CD14-positive monocyte (primary cell): ENCODE measurements at regions not wholly inside any gene's neighbourhood (a gene's known extent, or its start where the extent isn't known, plus 50 kb on each side); places are given as distances from the start of the nearest gene placed in this dataset.
"Not testable (repeated sequence)": the region's sequence is repeated elsewhere in the genome, so short reads cannot be mapped to it uniquely, and the experiment has no call there.

Experiments used
- DNase-seq, 3 donors: peaks; one replicate each; pipeline ENCODE4 v3.0.0-alpha.2; 2011 to 2022
- H2AFZ ChIP-seq: 2 replicates; pipeline ENCODE4 v1.6.0; 2012; ENCODE audit warnings: mild to moderate bottlenecking, low read depth, low read length, inconsistent platforms; ENCODE audit not compliant: insufficient read depth, poor library complexity, severe bottlenecking
- H3K27ac ChIP-seq, 2 donors: 1 replicate in 1 of 2; 2 replicates in 1 of 2; pipeline ENCODE4 v1.5.1; 2012 to 2013; ENCODE audit warnings: low read length in 2 of 2, control low read depth in 1 of 2, inconsistent platforms in 1 of 2, low read depth in 1 of 2, mild to moderate bottlenecking in 1 of 2
- H3K27me3 ChIP-seq, 2 donors: one replicate each; pipeline versions ENCODE4 v1.6.0 to v1.6.1; 2011 to 2013; ENCODE audit warnings: low read length in 2 of 2; ENCODE audit not compliant: control insufficient read depth in 2 of 2, insufficient read depth in 2 of 2
- H3K36me3 ChIP-seq, 2 donors: replicated peaks in 1 of 2; 1 replicate in 1 of 2; 2 replicates in 1 of 2; pipeline versions ENCODE4 v1.5.1 to v1.6.1; 2012 to 2013; ENCODE audit warnings: low read length in 2 of 2, control low read depth in 1 of 2, inconsistent platforms in 1 of 2, mild to moderate bottlenecking in 1 of 2; ENCODE audit not compliant: insufficient read depth in 2 of 2, control insufficient read depth in 1 of 2
- H3K4me1 ChIP-seq, 2 donors: 1 replicate in 1 of 2; 2 replicates in 1 of 2; pipeline versions ENCODE4 v1.5.1 to v1.6.1; 2012 to 2013; ENCODE audit warnings: low read length in 2 of 2, control low read depth in 1 of 2, inconsistent platforms in 1 of 2, mild to moderate bottlenecking in 1 of 2, moderate library complexity in 1 of 2; ENCODE audit not compliant: insufficient read depth in 2 of 2, control insufficient read depth in 1 of 2
- H3K4me2 ChIP-seq: replicated peaks from 2 replicates; pipeline ENCODE3; 2012; ENCODE audit warnings: low read length, moderate library complexity, mild to moderate bottlenecking; ENCODE audit not compliant: poor library complexity, severe bottlenecking; ENCODE audit errors: extremely low read depth
- H3K4me3 ChIP-seq, 3 experiments: fragments of 200-600 bp in 1 of 3; sonication (generic) in 1 of 3; replicated peaks in 1 of 3; 1 replicate in 2 of 3; 2 replicates in 1 of 3; pipeline ENCODE4 v1.5.1; 2011 to 2013; ENCODE audit warnings: low read length in 3 of 3, mild to moderate bottlenecking in 3 of 3, control low read depth in 2 of 3, low read depth in 2 of 3, inconsistent platforms in 1 of 3, moderate library complexity in 1 of 3
- H3K79me2 ChIP-seq: 2 replicates; pipeline ENCODE4 v1.6.0; 2012; ENCODE audit warnings: mild to moderate bottlenecking, control low read depth, inconsistent platforms, low read length, moderate library complexity; ENCODE audit not compliant: insufficient read depth
- H3K9ac ChIP-seq: 2 replicates; pipeline ENCODE4 v1.6.0; 2017; ENCODE audit warnings: low read length, mild to moderate bottlenecking; ENCODE audit not compliant: insufficient read depth, poor library complexity, severe bottlenecking
- H3K9me3 ChIP-seq, 2 donors: replicated peaks in 1 of 2; 1 replicate in 1 of 2; 2 replicates in 1 of 2; pipeline versions ENCODE4 v1.5.1 to v1.6.1; 2012 to 2013; ENCODE audit warnings: low read length in 2 of 2, control low read depth in 1 of 2; ENCODE audit not compliant: control insufficient read depth in 1 of 2, insufficient read depth in 1 of 2
- H4K20me1 ChIP-seq: 2 replicates; pipeline ENCODE4 v1.6.0; 2012; ENCODE audit warnings: mild to moderate bottlenecking, low read length, control low read depth, moderate library complexity; ENCODE audit not compliant: insufficient read depth
- H3K27ac Mint-ChIP-seq, 7 donors: one replicate each; pipeline ENCODE4 v1.8.0; 2020; ENCODE audit warnings: mild to moderate bottlenecking in 7 of 7, mixed read lengths in 7 of 7, moderate library complexity in 6 of 7, inconsistent platforms in 2 of 7
- H3K27me3 Mint-ChIP-seq, 3 donors: one replicate each; pipeline ENCODE4 v1.8.0; 2021 to 2022; ENCODE audit warnings: low read depth in 3 of 3, mild to moderate bottlenecking in 3 of 3, mixed read lengths in 3 of 3, moderate library complexity in 3 of 3, inconsistent platforms in 1 of 3
- H3K36me3 Mint-ChIP-seq, 2 donors: one replicate each; pipeline ENCODE4 v1.8.0; 2020; ENCODE audit warnings: mixed read lengths in 2 of 2, inconsistent platforms in 1 of 2, mild to moderate bottlenecking in 1 of 2
- H3K4me1 Mint-ChIP-seq: one replicate; pipeline ENCODE4 v1.8.0; 2020; ENCODE audit warnings: mild to moderate bottlenecking, mixed read lengths
- H3K4me3 Mint-ChIP-seq, 2 donors: one replicate each; pipeline ENCODE4 v1.8.0; 2020; ENCODE audit warnings: mild to moderate bottlenecking in 2 of 2, mixed read lengths in 2 of 2, moderate library complexity in 1 of 2
- H3K9me3 Mint-ChIP-seq, 7 donors: one replicate each; pipeline ENCODE4 v1.8.0; 2020 to 2022; ENCODE audit warnings: mixed read lengths in 7 of 7, mild to moderate bottlenecking in 6 of 7, moderate library complexity in 6 of 7, inconsistent platforms in 2 of 7
- WGBS: methylation state at CpG from one replicate; pipeline ENCODE4 v1.1.5; 2013; ENCODE audit warnings: missing lambda C conversion rate; ENCODE audit not compliant: insufficient coverage; 5-methylcytosine and 5-hydroxymethylcytosine counted together
- intact Hi-C, 2 donors: fragments of 100-400 bp; cut with micrococcal nuclease; formaldehyde crosslinking; loops; one replicate each; pipeline versions ENCODE4 v1.15.0 to v1.15.1; 2023
- TF ChIP-seq, protein P1 (sequence below): fragments of 200-600 bp; IDR thresholded peaks from one replicate; pipeline ENCODE4 v1.8.0; 2022; ENCODE audit warnings: antibody characterized with exemption, mild to moderate bottlenecking

DNA sequence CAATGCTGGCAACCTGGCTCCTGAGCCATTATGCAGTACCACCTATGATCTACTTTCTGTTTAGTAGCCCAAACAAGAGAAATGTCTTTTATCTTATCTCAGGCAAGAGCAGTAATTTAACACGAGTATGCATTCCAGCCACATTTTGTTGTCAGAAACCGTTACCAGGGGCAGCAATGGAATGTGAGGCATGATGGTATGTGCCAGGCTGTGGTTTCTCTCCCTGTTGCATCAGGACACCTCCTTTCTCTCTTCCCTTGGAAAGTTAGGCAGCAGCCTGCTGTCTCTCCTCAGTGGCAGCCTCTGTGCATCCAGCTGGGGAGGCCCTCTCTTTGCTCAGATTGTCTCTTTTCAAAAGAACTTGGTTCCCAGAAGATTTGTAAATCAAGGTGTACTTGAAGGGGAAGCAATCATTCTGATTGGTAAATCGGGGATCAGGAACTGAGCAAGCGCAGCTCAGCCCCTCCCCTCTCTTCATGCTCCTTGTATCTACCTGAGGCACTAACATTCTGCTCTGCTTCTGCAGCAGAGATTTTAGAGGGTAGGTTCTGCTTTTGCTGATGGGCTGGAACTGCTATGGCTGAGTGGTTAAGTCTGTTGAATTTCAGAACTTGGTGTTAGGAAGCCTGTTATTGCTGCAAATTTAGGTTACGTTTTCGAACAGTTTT, 229.2 kb downstream of the ADAMTS15 start:
- no peaks in the 10 kb centered on the region for H4K20me1 ChIP-seq
- no peak overlapping the region for H3K27ac ChIP-seq
- no peak overlapping the region for H2AFZ ChIP-seq
- H3K36me3 ChIP-seq, result no peaks in the 10 kb centered on the region
- Mint-ChIP-seq H3K9me3 (peaks cover 4 to 23% (median 14%) of the 10 kb centered on the region in 7 donors), H3K27me3 (peaks cover 0 to 4% (median 1%) of the 10 kb centered on the region in 3 donors), H3K36me3 (no peaks in the 10 kb centered on the region), H3K4me3 (no peak overlapping the region), H3K4me1 (no peaks in the 10 kb centered on the region), H3K27ac (no peak overlapping the region)
- H3K4me2 ChIP-seq, result no peak overlapping the region
- H3K4me1 ChIP-seq, result no peaks in the 10 kb centered on the region
- whole genome bisulfite sequencing, result 75% methylated on average over 2 of the region's 6 CpGs
- H3K9ac ChIP-seq, result no peak overlapping the region
- H3K4me3 ChIP-seq, result no peak overlapping the region
- no peaks in the 10 kb centered on the region for H3K27me3 ChIP-seq
- TF ChIP-seq, protein P1, sequence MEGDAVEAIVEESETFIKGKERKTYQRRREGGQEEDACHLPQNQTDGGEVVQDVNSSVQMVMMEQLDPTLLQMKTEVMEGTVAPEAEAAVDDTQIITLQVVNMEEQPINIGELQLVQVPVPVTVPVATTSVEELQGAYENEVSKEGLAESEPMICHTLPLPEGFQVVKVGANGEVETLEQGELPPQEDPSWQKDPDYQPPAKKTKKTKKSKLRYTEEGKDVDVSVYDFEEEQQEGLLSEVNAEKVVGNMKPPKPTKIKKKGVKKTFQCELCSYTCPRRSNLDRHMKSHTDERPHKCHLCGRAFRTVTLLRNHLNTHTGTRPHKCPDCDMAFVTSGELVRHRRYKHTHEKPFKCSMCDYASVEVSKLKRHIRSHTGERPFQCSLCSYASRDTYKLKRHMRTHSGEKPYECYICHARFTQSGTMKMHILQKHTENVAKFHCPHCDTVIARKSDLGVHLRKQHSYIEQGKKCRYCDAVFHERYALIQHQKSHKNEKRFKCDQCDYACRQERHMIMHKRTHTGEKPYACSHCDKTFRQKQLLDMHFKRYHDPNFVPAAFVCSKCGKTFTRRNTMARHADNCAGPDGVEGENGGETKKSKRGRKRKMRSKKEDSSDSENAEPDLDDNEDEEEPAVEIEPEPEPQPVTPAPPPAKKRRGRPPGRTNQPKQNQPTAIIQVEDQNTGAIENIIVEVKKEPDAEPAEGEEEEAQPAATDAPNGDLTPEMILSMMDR, result no peak
- H3K79me2 ChIP-seq, result no peaks in the 10 kb centered on the region
- no peak for DNase-seq
- intact Hi-C loops, result no loop called here
- H3K9me3 ChIP-seq, result peaks cover 14 to 26% of the 10 kb centered on the region in 2 donors

DNA sequence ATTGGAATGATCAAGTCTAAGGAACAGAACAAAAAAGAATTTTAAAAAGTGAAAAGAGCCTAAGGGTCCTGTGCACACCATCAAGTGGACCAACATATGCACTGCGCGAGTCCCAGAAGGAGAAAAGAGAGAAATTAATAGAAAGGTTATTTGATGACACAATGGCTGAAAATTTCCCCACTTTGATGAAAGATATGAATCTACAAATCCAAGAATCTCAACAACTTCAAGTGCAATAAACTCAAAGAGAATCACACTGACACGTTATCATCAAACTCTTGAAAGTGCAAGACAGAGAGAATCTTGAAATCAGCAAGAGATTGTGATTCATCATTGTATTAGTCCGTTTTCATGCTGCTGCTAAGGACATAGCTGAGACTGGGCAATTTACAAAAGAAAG, 230.8 kb downstream of the ADAMTS15 start:
- Histone ChIP-seq H4K20me1 (no peaks in the 10 kb centered on the region), H3K79me2 (no peaks in the 10 kb centered on the region), H3K9me3 (peaks cover 14 to 26% of the 10 kb centered on the region in 2 donors), H3K4me2 (no peak overlapping the region), H3K4me1 (no peaks in the 10 kb centered on the region), H3K27ac (no peak overlapping the region), H3K4me3 (no peak overlapping the region), H3K9ac (no peak overlapping the region), H3K27me3 (no peaks in the 10 kb centered on the region), H2AFZ (no peak overlapping the region), H3K36me3 (no peaks in the 10 kb centered on the region)
- Mint-ChIP-seq H3K27ac (peak overlapping the region in 1 of 7 donors; percentile 24), H3K4me3 (no peak overlapping the region), H3K4me1 (no peaks in the 10 kb centered on the region), H3K36me3 (no peaks in the 10 kb centered on the region), H3K27me3 (peaks cover 0 to 1% (median 0%) of the 10 kb centered on the region in 3 donors), H3K9me3 (peaks cover 6 to 23% (median 14%) of the 10 kb centered on the region in 7 donors)
- intact Hi-C loops, result no loop called here
- DNase-seq, result no peak
- TF ChIP-seq, protein P1, result no peak
- WGBS, result 75% methylated on average over 2 of the region's 4 CpGs

DNA sequence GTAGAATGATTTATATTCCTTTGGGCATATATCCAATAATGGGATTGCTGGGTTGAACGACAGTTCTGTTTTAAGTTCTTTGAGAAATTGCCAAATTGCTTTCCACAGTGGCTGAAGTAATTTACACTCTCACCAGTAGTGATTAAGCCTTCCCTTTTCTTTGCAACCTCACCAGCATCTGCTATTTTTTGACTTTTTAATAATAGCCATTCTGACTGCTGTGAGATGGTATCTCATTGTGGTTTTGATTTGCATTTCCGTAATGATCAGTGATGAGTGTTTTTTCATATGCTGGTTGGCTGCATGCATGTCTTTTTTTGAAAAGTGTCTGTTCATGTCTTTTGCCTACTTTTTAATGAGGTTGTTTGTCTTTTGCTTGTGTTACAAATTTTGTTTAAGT, 233.8 kb downstream of the SNX19 start:
- 100% methylated on average over 1 of the region's 2 CpGs for WGBS
- DNase-seq, H3K4me3 Mint-ChIP-seq, H3K4me1 Mint-ChIP-seq, H3K4me3 ChIP-seq, H3K27me3 ChIP-seq, H3K36me3 Mint-ChIP-seq, H2AFZ ChIP-seq, H3K36me3 ChIP-seq, intact Hi-C loops, H3K27ac ChIP-seq, H4K20me1 ChIP-seq, H3K27me3 Mint-ChIP-seq, H3K79me2 ChIP-seq, H3K4me2 ChIP-seq, H3K27ac Mint-ChIP-seq, H3K9ac ChIP-seq, H3K4me1 ChIP-seq: not testable (repeated sequence)
- peaks cover 5 to 16% (median 8%) of the 10 kb centered on the region in 7 donors for H3K9me3 Mint-ChIP-seq
- H3K9me3 ChIP-seq, result peaks cover 8 to 19% of the 10 kb centered on the region in 2 donors
